ENCODE measurements at regions not wholly inside any gene's neighbourhood (a gene's known extent, or its start where the extent isn't known, plus 50 kb on each side); places are given as distances from the start of the nearest gene placed in this dataset.

- TF ChIP-seq CTCF (IDR thresholded peaks at IDR 0.05) (no peak), POLR2A (IDR thresholded peaks at IDR 0.05) (no peak)
Observed at GRCh38 chr2:33672389-33672788, 73.3 kb upstream of the FAM98A start.
